ENCODE measurements at regions not wholly inside any gene's neighbourhood (a gene's known extent, or its start where the extent isn't known, plus 50 kb on each side); places are given as distances from the start of the nearest gene placed in this dataset.

DNA sequence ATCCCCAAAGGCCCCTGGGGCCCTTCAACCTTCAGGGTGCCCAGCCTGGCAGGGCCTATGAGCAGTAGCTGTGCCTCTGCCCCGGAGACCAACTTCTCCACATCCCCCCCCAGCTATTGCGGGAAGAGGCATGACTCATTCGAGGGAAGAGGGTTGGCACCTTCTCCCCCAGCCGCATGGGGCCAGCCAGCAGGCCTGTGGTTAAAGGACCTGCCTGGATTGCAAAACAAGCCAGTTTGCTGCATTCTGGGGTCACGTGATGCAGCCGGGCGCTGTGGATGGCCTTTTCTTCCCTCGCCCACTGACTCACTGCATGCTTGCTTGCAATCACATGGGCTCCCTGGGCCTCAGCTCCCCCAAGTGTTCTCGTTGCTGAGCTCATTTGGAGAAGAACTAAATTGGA is 182.5 kb downstream of the MAFB start:
- TF ChIP-seq, protein P1, sequence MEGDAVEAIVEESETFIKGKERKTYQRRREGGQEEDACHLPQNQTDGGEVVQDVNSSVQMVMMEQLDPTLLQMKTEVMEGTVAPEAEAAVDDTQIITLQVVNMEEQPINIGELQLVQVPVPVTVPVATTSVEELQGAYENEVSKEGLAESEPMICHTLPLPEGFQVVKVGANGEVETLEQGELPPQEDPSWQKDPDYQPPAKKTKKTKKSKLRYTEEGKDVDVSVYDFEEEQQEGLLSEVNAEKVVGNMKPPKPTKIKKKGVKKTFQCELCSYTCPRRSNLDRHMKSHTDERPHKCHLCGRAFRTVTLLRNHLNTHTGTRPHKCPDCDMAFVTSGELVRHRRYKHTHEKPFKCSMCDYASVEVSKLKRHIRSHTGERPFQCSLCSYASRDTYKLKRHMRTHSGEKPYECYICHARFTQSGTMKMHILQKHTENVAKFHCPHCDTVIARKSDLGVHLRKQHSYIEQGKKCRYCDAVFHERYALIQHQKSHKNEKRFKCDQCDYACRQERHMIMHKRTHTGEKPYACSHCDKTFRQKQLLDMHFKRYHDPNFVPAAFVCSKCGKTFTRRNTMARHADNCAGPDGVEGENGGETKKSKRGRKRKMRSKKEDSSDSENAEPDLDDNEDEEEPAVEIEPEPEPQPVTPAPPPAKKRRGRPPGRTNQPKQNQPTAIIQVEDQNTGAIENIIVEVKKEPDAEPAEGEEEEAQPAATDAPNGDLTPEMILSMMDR (IDR thresholded peaks at IDR 0.05): no peak
- TF ChIP-seq POLR2A (IDR thresholded peaks at IDR 0.05): no peak
